OCI-LY3 (cell line): ENCODE measurements at regions not wholly inside any gene's neighbourhood (a gene's known extent, or its start where the extent isn't known, plus 50 kb on each side); places are given as distances from the start of the nearest gene placed in this dataset.

Experiments used
- CTCF ChIP-seq: fragments of 200-600, 300-600 bp; sonication (generic); IDR thresholded peaks from 2 replicates; pipeline ENCODE4 v1.5.1; 2014; ENCODE audit warnings: antibody characterized with exemption, low read length, low read depth
- EZH2phosphoT487 ChIP-seq: fragments of 200-600 bp; shearing (Covaris generic); IDR thresholded peaks from 2 replicates; pipeline ENCODE4 v1.6.1; 2018; ENCODE audit warnings: antibody characterized with exemption, mixed run types, low read depth

DNA sequence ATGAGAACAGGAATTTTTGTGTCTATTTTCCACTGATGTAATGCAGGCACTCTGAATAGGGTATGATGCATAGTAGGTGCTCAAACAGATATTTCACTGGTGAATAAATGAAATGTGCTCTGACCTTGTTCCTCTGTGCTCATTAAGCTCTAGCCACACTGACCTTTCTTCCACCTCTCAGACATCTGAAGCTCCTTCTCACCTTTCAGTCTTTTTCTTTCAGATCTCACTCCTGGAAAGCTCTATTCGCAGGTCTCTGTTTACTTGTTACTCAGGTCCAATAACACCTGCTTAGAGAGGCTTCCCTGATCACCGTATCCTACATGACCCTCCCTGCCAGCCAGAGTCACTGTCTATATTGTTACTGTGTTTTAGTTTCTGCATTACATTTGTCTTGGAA, 59.2 kb upstream of the IVNS1ABP start:
- TF ChIP-seq CTCF (no peak), EZH2phosphoT487 (no peak)
